ENCODE measurements at regions not wholly inside any gene's neighbourhood (a gene's known extent, or its start where the extent isn't known, plus 50 kb on each side); places are given as distances from the start of the nearest gene placed in this dataset.

GRCh38 chr7:25832929-25833328 lies 319.1 kb upstream of the NFE2L3 start:
- no peaks in the 10 kb centered on the region for H3K9me3 Mint-ChIP-seq
- DNase-seq (ENCODE audit: low spot score in 2 of 2) (no peak), ATAC-seq (no peak)

GRCh38 chr7:25834050-25834449 lies 317.9 kb upstream of the NFE2L3 start:
- no peaks in the 10 kb centered on the region for H3K9me3 Mint-ChIP-seq
- DNase-seq (ENCODE audit: low spot score in 2 of 2): no peak
- H3K4me1 Mint-ChIP-seq: no peaks in the 10 kb centered on the region
- H3K36me3 Mint-ChIP-seq: no peaks in the 10 kb centered on the region
- no peak overlapping the region for H3K27ac Mint-ChIP-seq
- no peak for ATAC-seq
- H3K4me3 Mint-ChIP-seq: no peak overlapping the region

More at GRCh38 chr7:25832929-25833328, 319.1 kb upstream of the NFE2L3 start:
- no peak overlapping the region for H3K4me3 Mint-ChIP-seq
- no peaks in the 10 kb centered on the region for H3K4me1 Mint-ChIP-seq
- no peak overlapping the region for H3K27ac Mint-ChIP-seq
- H3K36me3 Mint-ChIP-seq: no peaks in the 10 kb centered on the region

GRCh38 chr7:25835197-25835596 lies 316.8 kb upstream of the NFE2L3 start:
- H3K9me3 Mint-ChIP-seq: no peaks in the 10 kb centered on the region
- H3K4me3 Mint-ChIP-seq: no peak overlapping the region
- H3K36me3 Mint-ChIP-seq: no peaks in the 10 kb centered on the region
- H3K4me1 Mint-ChIP-seq: no peaks in the 10 kb centered on the region
- no peak for ATAC-seq
- H3K27ac Mint-ChIP-seq: no peak overlapping the region
- DNase-seq (ENCODE audit: low spot score in 2 of 2): no peak

- ATAC-seq (no peak), DNase-seq (ENCODE audit: low spot score in 2 of 2) (no peak)
- Mint-ChIP-seq H3K4me3 (no peak overlapping the region), H3K36me3 (no peaks in the 10 kb centered on the region), H3K27ac (no peak overlapping the region), H3K9me3 (no peaks in the 10 kb centered on the region), H3K4me1 (no peaks in the 10 kb centered on the region)
Measured at GRCh38 chr7:25839084-25839769, 312.8 kb upstream of the NFE2L3 start.

- Mint-ChIP-seq H3K36me3 (no peaks in the 10 kb centered on the region), H3K4me3 (no peak overlapping the region), H3K27ac (no peak overlapping the region), H3K9me3 (no peaks in the 10 kb centered on the region), H3K4me1 (no peaks in the 10 kb centered on the region)
- DNase-seq (ENCODE audit: low spot score in 2 of 2): no peak
- ATAC-seq: no peak
Measured at GRCh38 chr7:25840209-25840792, 311.7 kb upstream of the NFE2L3 start.

GRCh38 chr7:25841575-25841974 lies 310.4 kb upstream of the NFE2L3 start:
- Mint-ChIP-seq H3K27ac (no peak overlapping the region), H3K36me3 (no peaks in the 10 kb centered on the region), H3K4me1 (no peaks in the 10 kb centered on the region), H3K9me3 (no peaks in the 10 kb centered on the region), H3K4me3 (no peak overlapping the region)
- ATAC-seq (no peak), DNase-seq (ENCODE audit: low spot score in 2 of 2) (no peak)

- no peaks in the 10 kb centered on the region for H3K9me3 Mint-ChIP-seq
- H3K27ac Mint-ChIP-seq: no peak overlapping the region
- H3K36me3 Mint-ChIP-seq: no peaks in the 10 kb centered on the region
- no peaks in the 10 kb centered on the region for H3K4me1 Mint-ChIP-seq
- no peak overlapping the region for H3K4me3 Mint-ChIP-seq
- ATAC-seq (no peak), DNase-seq (ENCODE audit: low spot score in 2 of 2) (no peak)
Measured at GRCh38 chr7:25842201-25842733, 309.7 kb upstream of the NFE2L3 start.

GRCh38 chr7:25843467-25843866 lies 308.5 kb upstream of the NFE2L3 start:
- DNase-seq (ENCODE audit: low spot score in 2 of 2) (no peak), ATAC-seq (no peak)
- Mint-ChIP-seq H3K27ac (no peak overlapping the region), H3K4me3 (no peak overlapping the region), H3K9me3 (no peaks in the 10 kb centered on the region), H3K36me3 (no peaks in the 10 kb centered on the region), H3K4me1 (no peaks in the 10 kb centered on the region)

- ATAC-seq (no peak), DNase-seq (ENCODE audit: low spot score in 2 of 2) (no peak)
- H3K9me3 Mint-ChIP-seq: no peaks in the 10 kb centered on the region
- H3K4me1 Mint-ChIP-seq: no peaks in the 10 kb centered on the region
- no peaks in the 10 kb centered on the region for H3K36me3 Mint-ChIP-seq
- no peak overlapping the region for H3K27ac Mint-ChIP-seq
- no peak overlapping the region for H3K4me3 Mint-ChIP-seq
Measured at GRCh38 chr7:25844102-25844870, 307.7 kb upstream of the NFE2L3 start.

- H3K36me3 Mint-ChIP-seq: no peaks in the 10 kb centered on the region
- no peak overlapping the region for H3K27ac Mint-ChIP-seq
- H3K4me3 Mint-ChIP-seq: no peak overlapping the region
- DNase-seq (ENCODE audit: low spot score in 2 of 2): no peak
- H3K4me1 Mint-ChIP-seq: no peaks in the 10 kb centered on the region
- H3K9me3 Mint-ChIP-seq: no peaks in the 10 kb centered on the region
- ATAC-seq: no peak
Measured at GRCh38 chr7:25845464-25845863, 306.5 kb upstream of the NFE2L3 start.

GRCh38 chr7:25846722-25847121 lies 305.3 kb upstream of the NFE2L3 start:
- Mint-ChIP-seq H3K4me1 (peaks cover 3% of the 10 kb centered on the region), H3K9me3 (no peaks in the 10 kb centered on the region), H3K36me3 (peaks cover 3% of the 10 kb centered on the region), H3K27ac (no peak overlapping the region), H3K4me3 (no peak overlapping the region)
- ATAC-seq (no peak), DNase-seq (ENCODE audit: low spot score in 2 of 2) (no peak)

GRCh38 chr7:25847336-25848070 lies 304.5 kb upstream of the NFE2L3 start:
- ATAC-seq (no peak), DNase-seq (ENCODE audit: low spot score in 2 of 2) (no peak)
- peaks cover 5% of the 10 kb centered on the region for H3K36me3 Mint-ChIP-seq
- H3K9me3 Mint-ChIP-seq: no peaks in the 10 kb centered on the region
- H3K27ac Mint-ChIP-seq: no peak overlapping the region
- H3K4me3 Mint-ChIP-seq: no peak overlapping the region
- H3K4me1 Mint-ChIP-seq: peaks cover 7% of the 10 kb centered on the region

- DNase-seq (ENCODE audit: low spot score in 2 of 2): no peak
- H3K27ac Mint-ChIP-seq: no peak overlapping the region
- H3K9me3 Mint-ChIP-seq: no peaks in the 10 kb centered on the region
- H3K4me1 Mint-ChIP-seq: peaks cover 7% of the 10 kb centered on the region
- ATAC-seq: no peak
- no peak overlapping the region for H3K4me3 Mint-ChIP-seq
- peaks cover 5% of the 10 kb centered on the region for H3K36me3 Mint-ChIP-seq
Measured at GRCh38 chr7:25849500-25850184, 302.4 kb upstream of the NFE2L3 start.

- H3K4me1 Mint-ChIP-seq: peaks cover 7% of the 10 kb centered on the region
- H3K9me3 Mint-ChIP-seq: no peaks in the 10 kb centered on the region
- ATAC-seq (no peak), DNase-seq (ENCODE audit: low spot score in 2 of 2) (no peak)
- H3K4me3 Mint-ChIP-seq: no peak overlapping the region
- peaks cover 5% of the 10 kb centered on the region for H3K36me3 Mint-ChIP-seq
- H3K27ac Mint-ChIP-seq: no peak overlapping the region
Measured at GRCh38 chr7:25850216-25850615, 301.8 kb upstream of the NFE2L3 start.

- peaks cover 7% of the 10 kb centered on the region for H3K4me1 Mint-ChIP-seq
- DNase-seq (ENCODE audit: low spot score in 2 of 2) (no peak), ATAC-seq (no peak)
- H3K36me3 Mint-ChIP-seq: peaks cover 5% of the 10 kb centered on the region
- H3K9me3 Mint-ChIP-seq: no peaks in the 10 kb centered on the region
- H3K4me3 Mint-ChIP-seq: no peak overlapping the region
- H3K27ac Mint-ChIP-seq: no peak overlapping the region
Measured at GRCh38 chr7:25850735-25851134, 301.3 kb upstream of the NFE2L3 start.
